NCI-H2107 treated with DMSO at 0.1 percent for 48 hours (cell line): ENCODE measurements at regions not wholly inside any gene's neighbourhood (a gene's known extent, or its start where the extent isn't known, plus 50 kb on each side); places are given as distances from the start of the nearest gene placed in this dataset.

Source experiments
- DNase-seq: peaks from one replicate; lab custom pipeline; 2025; ENCODE audit not compliant: unreplicated experiment; lab: John Stamatoyannopoulos, UW

- DNase-seq = no peak
These were observed 629.8 kb upstream of the PCDH9 start for GRCh38 chr13:67859904-67860303.

GRCh38 chr13:67857581-67858310, 627.6 kb upstream of the PCDH9 start:
- no peak for DNase-seq

- DNase-seq = no peak
These were observed 626.8 kb upstream of the PCDH9 start for GRCh38 chr13:67856955-67857354.

- DNase-seq = no peak
These were observed 625.7 kb upstream of the PCDH9 start for GRCh38 chr13:67855741-67856238.

GRCh38 chr13:67854990-67855389, 624.9 kb upstream of the PCDH9 start:
- DNase-seq = no peak

GRCh38 chr13:67844574-67844973, 614.4 kb upstream of the PCDH9 start:
- DNase-seq = no peak

- no peak for DNase-seq
These were observed 610.9 kb upstream of the PCDH9 start for GRCh38 chr13:67841071-67841470.

GRCh38 chr13:67833564-67833963, 603.4 kb upstream of the PCDH9 start:
- no peak for DNase-seq

GRCh38 chr13:67829641-67830040, 599.5 kb upstream of the PCDH9 start:
- DNase-seq = no peak

- DNase-seq = no peak
These were observed 597.9 kb upstream of the PCDH9 start for GRCh38 chr13:67827992-67828391.

- DNase-seq = no peak
These were observed 591.5 kb upstream of the PCDH9 start for GRCh38 chr13:67821606-67822005.

- DNase-seq = no peak
These were observed 576.7 kb upstream of the PCDH9 start for GRCh38 chr13:67806796-67807195.

- no peak for DNase-seq
These were observed 573.0 kb upstream of the PCDH9 start for GRCh38 chr13:67803118-67803517.

GRCh38 chr13:67792151-67792676, 562.1 kb upstream of the PCDH9 start:
- DNase-seq = peak; percentile 37

GRCh38 chr13:67791047-67791446, 560.9 kb upstream of the PCDH9 start:
- no peak for DNase-seq

GRCh38 chr13:67776151-67776550, 546.0 kb upstream of the PCDH9 start:
- DNase-seq = no peak

GRCh38 chr13:67775359-67775758, 545.2 kb upstream of the PCDH9 start:
- no peak for DNase-seq

GRCh38 chr13:67772807-67773453, 542.8 kb upstream of the PCDH9 start:
- DNase-seq = no peak

GRCh38 chr13:67771106-67771505, 541.0 kb upstream of the PCDH9 start:
- DNase-seq = no peak

- DNase-seq = no peak
These were observed 539.8 kb upstream of the PCDH9 start for GRCh38 chr13:67769987-67770341.

GRCh38 chr13:67769063-67769986, 539.2 kb upstream of the PCDH9 start:
- DNase-seq = no peak
